IPS-11a (cell line): ENCODE measurements at regions not wholly inside any gene's neighbourhood (a gene's known extent, or its start where the extent isn't known, plus 50 kb on each side); places are given as distances from the start of the nearest gene placed in this dataset.
A peak's percentile ranks its signal among the peaks of the same experiment; 100 is the strongest.
"Not testable (repeated sequence)": the region's sequence is repeated elsewhere in the genome, so short reads cannot be mapped to it uniquely, and the experiment has no call there.

Experiments
- H3K4me3 ChIP-seq: one replicate; pipeline ENCODE4 v1.5.1; 2013; ENCODE audit warnings: low read depth, low read length, control low read depth

DNA sequence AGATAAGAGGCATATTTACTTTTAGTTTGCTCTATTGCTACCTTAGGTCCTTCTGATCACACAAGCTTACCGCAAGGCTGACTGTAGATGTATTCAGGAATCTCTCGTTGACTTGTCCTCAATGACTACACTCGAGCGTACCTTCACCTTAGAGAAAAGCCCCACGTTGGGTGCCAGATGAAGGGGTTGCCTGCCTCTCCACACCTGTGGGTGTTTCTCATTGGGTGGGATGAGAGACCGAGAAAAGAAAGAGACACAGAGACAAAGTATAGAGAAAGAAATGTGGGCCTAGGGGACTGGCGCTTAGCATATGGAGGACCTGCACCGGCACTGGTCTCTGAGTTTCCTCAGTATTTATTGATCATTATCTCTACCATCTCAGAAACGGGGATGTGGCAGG, 51.8 kb downstream of the ASCL4 start:
- H3K4me3 ChIP-seq, result no peak overlapping the region

DNA sequence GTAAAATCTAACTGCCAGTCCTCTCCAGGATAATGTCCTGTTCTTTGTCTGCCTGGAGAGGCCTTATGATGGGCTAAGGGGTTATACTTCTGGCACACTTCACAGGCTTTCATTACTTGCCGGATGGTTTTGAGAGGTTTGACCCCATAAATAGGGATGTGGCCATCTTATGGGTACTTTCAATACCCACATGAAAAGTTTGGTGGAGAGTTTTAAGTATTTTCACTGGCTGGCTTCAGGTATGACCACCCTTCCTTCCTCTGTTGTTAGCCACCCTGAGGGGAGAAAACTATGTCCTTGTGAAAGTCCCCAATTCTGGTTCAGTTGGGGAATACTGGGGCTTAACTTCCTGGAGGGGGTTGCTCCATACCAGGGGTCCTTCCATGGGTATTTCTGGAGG, 54.8 kb downstream of the ASCL4 start:
- no peak overlapping the region for H3K4me3 ChIP-seq

DNA sequence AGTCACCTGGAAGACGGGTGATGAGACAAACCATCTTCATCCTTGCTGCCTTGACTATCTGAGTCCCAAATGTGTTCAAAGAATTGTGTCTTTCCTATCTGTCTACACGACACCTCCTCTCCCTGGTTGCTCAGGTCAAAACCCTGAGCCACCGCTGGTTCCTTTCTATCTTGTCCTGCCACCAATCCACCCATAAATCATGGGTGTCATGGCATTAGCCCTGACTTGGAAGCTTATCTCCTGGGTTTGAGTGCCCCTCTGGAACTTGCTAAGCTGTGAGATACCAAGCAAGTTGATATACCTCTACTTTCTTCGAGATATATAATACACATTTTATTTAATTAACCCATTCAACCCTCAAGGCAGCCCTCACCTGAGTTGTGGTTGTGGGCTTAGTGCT, 57.9 kb downstream of the ASCL4 start:
- no peak overlapping the region for H3K4me3 ChIP-seq

DNA sequence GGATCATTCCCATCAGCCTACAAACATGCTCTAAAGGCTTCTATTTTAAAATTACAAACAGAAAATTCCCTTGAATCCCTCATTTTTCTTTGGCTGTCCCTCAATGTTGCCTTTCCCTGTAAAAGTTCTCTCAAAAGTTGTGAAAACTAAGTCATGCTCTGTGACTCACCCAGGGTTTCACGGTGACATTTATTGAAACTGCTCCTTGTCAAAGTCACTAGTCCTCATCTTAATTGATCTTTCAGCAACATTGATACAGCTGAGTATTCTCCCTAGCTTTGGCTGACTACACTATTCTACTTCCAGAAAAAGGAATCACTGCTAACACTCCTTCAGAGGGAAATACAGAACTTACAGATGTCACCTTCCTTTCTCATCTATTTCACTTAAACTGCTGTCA, 65.7 kb downstream of the ASCL4 start:
- no peak overlapping the region for H3K4me3 ChIP-seq

DNA sequence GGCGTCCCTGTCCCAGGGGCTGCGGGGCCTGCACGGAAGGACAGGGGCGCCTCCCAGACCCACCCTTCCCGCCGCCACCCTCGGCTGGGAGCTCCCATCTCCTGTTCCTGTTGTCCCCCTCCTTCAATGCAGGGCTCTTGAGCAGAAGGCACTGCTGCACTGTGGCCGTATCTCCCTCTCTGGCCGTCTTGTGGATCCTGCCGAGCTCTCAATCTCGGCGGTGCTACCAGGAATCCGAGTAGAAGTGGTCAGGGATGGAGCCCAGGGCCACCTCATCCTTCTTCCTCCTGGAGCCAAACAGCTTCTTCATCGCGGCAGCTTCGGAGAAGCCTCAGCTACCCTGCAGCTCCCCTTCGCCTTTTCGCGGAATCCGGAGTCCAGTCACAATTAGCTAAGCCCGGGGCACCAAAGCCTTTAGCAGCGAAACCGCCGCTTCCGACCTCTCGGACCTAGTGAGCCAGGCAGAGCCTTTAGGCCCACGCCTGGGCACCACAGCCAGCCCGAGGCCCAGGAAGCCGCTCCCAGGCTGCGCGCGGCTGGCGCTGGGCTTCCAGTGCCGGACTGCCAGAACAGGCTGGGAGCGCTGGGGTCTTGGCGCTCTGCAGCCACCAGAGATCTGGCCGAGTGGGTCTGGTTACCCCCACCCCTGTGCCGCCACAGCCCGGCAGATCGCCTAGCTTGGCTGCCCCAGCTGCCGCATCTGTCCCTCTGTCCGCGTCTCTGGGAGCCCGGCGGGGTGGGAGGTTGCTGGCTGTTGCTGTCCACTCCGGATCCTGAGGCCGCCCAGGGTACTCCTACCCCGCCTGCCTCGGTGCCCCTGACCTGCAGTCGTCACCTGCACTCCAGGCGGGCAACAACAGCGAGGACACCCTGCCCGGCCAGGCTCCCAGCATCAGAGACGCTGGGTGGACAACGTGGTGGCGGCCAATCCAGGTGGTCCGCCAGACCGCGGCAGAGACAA, 69.1 kb downstream of the ASCL4 start:
- peak overlapping the region; percentile 48 for H3K4me3 ChIP-seq

DNA sequence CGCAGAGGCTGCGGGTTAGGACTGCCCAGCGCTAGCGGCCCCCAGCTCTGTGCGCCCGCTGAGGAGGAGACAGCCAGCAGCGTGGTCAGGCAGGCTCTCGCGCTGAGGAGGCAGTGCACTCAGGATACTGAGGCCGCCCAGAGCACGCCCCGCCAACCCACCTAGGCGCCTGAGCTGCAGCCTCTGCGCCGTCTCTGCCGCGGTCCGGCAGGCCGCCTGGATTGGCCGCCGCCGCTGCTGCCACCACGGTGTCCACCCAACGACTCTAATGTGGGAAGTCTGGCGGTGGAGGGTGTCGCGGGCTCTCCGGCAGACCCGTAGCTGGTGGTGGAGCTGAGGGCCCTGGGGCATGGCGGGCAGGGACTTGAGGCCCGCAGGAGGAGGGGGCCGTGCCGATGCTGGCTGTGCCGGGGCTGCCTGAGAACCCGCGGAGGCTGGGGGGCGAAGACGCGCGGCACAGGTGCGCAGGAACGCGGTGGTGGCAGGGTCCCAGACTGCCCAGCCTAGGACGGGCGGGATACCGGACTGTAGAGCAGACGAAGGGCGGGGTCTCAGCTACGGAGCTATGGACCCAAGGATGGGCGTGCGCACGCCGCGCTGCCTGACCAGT, 69.9 kb downstream of the ASCL4 start:
- peak overlapping the region; percentile 48 for H3K4me3 ChIP-seq

DNA sequence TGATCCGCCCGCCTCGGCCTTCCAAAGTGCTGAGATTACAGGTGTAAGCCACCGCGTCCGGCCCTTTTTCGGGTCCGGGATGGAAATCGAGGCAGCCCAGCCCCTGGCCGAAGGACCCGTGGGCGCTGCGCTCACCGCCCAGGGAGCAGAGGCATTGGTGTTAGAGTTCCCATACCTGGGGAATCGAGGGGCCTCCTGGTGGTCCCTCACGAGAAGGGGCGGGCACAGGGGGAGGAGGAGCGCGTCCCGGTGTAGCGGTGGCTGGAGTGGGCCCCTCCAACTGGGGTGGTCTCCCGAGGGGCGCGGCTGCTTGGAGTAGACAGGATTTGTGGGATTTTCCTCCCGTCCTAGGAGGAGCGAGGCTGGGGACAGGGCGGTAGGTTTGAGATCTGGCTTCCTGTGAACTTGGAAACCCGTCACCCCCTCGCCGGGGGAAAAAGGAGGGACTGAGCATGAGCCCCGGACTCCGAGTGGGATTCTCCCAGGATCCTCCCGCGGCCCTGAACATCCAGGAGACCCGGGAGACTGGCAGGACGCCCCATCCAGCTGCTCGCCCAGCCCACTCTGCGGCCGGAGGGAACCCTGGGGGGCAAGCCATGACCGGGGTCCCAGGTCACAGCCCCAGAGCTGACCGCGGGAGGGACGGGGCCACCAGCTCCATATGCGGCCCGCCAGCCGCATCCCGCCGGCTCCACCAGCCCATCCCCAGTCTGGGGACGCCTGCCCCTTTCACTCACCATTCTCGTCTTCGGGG, 70.9 kb downstream of the ASCL4 start:
- H3K4me3 ChIP-seq, result no peak overlapping the region

DNA sequence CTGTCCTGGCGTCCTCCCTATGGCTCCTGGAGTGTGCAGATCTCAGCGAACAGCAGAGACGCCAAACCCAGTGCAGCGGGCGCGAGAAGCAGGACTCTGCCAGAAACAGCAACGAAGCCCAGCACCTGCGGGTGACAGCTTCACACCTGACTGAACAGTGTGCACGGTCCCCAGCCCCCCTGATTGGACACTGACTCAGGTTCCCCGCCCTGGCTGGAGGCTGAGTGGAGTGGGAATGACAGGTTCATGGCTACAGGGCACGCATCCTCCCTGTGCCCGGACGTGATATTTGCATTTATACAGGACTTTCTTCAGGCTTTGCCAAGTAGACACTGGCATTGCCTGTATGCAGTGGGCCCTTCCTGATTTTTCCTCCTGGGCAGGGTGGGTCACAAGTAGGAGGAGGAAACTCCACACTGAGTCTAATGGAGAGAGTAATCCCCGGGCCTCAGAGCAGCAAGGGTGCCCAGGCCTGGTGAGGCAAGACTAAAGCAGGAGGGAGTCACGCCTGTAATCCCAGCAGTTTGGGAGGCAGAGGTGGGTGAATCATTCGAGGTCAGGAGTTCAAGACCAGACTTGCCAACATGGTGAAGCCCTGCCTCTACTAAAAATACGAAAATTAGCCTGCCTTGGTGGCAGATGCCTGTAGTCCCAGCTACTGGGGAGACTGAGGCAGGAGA, 71.6 kb downstream of the ASCL4 start:
- no peak overlapping the region for H3K4me3 ChIP-seq

DNA sequence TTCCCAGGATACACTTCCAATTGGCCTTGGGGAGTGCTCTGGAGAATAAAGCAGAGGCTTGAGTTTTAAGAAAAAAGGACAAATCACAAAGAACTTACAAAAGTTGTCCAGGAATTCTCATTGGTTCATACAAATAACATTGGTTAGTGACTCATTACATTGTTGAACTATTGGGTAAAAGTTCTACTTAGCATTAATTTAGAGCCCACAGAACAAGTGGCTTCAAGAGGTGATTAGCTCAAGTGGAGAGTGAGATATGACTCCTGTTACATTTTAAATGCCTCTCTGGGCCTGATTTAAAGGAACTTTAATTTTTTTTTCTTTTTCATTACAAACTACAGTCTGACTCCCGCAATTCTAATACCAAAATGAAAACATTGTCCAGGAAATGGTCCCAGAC, 72.9 kb downstream of the ASCL4 start:
- no peak overlapping the region for H3K4me3 ChIP-seq

DNA sequence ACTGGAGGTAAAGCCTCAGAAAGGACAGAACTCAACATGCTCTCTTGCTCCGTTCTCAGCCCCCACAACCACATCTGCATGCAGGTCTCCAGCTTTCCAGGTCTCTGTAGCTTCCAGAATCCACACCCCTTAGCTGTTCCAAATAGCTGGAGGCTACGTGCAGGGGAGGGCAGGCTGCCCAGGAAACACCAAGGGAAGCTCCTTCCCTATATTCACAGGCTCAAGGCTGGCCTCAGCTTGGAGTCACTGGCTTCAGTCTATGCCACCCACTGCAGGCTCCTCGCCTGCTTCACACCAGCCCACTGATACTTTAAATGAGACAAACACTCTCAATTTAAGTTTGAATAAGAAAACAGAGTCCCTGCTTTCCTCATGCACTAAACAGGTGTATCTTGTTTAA, 73.3 kb downstream of the ASCL4 start:
- H3K4me3 ChIP-seq, result no peak overlapping the region

DNA sequence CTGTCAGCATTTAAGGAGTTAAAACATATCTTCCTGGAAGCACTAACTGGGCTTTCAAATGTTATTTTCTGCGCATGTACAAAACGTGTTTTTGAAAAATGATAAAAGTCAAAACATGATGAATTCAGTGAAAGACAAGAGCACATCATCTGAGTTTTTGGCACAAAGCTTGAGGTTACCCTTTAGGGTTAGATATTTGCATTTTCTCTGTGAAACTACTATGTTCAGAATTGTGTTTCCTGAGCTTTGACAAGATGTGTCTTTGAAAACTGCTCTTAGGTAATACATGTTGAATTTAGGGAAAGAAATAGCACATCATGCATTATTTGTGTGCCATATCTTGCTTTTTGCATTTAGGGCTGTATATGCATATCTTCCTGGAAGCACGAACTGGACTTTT, 79.0 kb downstream of the ASCL4 start:
- no peak overlapping the region for H3K4me3 ChIP-seq

DNA sequence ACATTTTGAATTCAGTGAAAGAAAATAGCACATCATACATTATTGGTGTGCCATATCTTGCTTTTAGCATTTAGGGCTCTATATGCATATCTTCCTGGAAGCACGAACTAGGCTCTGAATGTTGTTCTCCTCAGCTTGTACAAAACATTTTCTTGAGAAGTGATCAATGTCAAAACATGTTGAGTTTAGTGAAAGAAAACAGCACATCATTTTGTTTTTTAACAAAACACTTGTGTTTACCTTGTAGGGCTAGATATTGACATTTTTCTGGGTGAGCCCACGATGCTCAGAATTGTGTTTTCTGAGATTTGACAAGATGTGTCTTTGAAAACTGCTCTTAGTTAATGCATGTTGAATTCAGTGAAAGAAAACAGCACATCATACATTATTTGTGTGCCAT, 81.0 kb downstream of the ASCL4 start:
- no peak overlapping the region for H3K4me3 ChIP-seq

DNA sequence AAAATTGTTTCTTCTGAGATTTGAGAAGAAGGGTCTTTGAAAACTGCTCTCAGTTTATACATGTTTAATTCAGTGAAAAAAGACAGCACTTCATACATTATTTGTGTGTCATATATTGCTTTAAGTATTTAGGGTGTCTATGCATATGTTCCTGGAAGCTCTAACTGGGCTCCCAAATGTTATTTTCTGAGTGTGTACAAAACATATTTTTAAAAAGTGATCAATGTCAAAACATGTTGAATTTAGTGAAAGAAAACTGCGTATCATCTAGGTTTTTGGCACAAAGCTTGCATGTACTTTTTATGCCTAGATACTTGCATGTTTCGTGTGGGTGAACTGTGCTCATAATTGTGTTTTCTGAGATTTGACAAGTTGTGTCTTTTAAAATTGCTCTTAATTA, 81.6 kb downstream of the ASCL4 start:
- no peak overlapping the region for H3K4me3 ChIP-seq

DNA sequence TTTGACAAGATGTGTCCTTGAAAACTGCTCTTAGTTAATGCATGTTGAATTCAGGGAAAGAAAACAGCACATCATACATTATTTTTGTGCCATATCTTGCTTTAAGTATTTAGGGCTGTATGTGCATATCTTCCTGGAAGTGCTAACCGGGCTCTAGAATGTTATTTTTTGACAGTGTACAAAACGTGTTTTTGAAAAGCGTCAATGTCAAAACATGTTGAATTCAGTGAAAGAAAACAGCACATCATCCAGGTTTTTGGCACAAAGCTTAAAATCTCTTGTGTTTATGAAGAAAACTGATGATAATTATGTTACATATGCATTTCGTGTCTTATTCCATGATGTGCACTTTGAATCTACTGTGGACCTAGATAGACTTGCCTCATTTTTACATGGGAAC, 82.7 kb downstream of the ASCL4 start:
- H3K4me3 ChIP-seq, result no peak overlapping the region

DNA sequence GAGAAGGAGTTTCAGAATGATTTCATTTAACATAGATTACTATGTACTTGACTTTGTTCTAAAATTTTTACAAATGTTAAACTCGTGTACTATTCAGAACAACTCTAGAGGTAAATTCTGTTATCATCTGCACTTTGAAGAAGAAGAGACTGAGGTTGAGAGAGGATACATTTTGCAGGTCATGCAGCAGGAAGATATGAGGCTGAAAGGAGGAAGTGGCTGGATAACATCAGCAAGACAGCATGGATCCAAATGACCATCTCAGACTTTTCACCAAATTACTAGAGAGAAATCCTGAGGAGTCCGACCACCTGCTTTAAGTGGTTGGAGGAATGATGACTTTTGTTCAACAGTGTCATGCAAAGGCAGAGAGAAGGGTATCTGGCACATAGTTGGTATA, 84.9 kb downstream of the ASCL4 start:
- no peak overlapping the region for H3K4me3 ChIP-seq

DNA sequence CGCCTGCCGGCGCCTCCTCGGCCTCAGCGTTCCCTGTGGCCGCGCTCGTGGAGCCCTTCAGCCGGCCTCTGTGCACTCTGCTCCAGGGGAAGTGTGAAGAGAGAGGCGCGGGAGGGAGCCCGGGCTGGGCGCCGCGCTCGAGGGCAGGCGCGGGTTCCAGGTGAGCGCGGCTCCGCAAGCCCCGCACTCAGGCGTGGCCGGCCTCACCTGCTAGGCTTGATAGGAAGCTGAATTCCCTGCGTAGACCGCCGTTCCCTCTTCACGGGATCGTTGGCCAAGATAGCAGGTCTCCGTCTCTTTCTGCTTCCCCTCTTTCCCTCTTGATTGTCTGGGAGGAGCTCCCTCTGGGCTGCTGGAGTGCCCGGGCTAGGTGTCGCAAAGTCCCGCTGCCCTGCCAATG, 89.7 kb downstream of the ASCL4 start:
- peak overlapping the region; percentile 38 for H3K4me3 ChIP-seq

DNA sequence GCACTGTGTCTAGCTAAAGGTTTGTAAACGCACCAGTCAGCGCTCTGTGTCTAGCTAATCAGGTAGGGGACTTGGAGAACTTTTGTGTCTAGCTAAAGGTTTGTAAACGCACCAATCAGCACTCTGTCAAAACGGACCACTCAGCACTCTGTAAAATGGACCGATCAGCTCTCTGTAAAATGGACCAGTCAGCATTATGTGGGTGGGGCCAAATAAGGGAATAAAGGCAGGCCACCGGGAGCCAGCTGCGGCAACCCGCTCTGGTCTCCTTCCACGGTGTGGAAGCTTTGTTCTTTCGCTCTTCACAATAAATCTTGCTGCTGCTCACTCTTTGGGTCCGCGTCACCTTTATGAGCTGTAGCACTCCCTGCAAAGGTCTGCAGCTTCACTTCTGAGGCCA, 90.2 kb downstream of the ASCL4 start:
- H3K4me3 ChIP-seq, result not testable (repeated sequence)

DNA sequence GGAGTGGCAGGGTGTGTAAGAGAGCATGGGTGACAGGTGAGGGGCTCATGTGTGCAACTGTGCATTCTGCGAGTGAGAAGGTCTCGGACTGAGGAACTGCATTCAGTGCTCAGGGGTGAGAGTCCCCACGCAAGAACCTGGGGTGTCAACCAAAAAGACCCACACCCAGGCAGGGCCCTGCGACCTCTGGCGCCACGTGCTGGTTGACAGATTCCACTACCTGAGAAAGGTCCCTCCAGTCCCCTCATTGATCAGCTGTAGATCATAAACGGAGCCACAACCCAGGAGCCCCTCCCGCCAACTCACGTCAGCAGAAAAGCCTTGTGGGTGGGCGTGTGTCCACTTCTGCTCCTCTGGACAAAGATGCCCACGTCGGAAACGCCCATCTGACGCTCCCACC, 98.7 kb downstream of the ASCL4 start:
- H3K4me3 ChIP-seq, result no peak overlapping the region

DNA sequence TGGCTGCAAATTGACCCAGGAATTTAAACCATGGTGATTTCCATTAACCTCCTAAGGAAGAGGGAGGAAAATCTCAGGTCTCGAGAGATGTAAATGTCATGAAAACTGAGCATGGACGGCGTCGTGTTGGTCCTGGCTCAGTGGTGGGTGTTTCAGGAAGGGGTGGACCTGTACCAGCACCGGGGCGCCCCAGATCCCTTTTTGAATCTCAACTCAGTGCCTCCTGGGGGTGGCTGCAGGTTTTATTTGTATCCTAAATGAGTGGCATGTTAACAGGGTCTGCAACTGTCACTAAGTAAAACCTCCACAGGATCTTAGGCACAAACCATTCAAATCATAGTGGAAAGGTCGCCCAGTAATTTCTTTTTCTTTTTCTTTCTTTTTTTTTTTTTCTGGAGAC, 101.3 kb downstream of the ASCL4 start:
- no peak overlapping the region for H3K4me3 ChIP-seq

DNA sequence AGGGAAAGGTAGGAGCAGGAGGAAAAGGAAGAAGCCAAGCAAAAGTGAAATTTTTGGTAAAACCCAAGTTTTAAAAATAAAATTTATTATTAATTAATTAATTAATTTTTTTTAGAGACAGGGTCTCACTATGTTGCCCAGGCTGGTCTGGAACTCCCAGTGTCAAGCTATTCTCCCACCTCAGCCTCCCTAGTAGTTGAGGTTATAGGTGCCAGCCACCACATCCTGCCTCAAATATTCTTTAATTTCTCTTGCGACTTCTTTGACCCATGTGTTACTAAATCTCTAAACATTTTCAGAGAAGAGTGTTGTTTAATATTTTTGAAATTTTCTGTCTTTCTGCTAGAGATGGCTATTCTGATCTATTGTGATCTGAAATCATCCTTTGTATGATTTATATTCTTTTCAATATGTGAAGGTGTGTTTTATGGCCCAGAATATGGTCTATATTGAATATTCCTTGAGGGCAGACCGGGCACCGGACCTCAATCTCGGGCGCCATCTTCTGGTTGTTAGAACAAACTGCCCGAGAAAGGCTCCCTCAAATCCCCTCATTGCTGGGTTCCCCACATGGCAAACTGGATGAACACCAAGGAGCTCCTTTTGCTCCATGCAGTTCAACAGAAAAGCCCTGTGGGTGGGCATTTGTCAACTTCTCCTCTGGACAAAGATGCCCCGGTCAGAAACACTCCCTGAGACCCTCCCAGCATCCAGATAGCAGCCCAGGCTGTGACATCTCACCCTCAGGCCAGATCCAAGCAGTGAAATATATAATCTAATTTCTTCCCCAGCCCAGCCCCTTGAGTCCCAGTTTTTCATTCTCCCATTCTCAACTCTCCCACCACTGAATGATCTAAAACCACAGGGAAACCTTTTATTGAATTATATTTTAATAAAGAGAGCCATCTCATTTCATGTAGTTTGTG, 110.5 kb downstream of the ASCL4 start:
- H3K4me3 ChIP-seq, result no peak overlapping the region
